Liver (tissue), 7 donors: ENCODE measurements at regions not wholly inside any gene's neighbourhood (a gene's known extent, or its start where the extent isn't known, plus 50 kb on each side); places are given as distances from the start of the nearest gene placed in this dataset.

Experiments used
- DNase-seq: peaks from one replicate; pipeline ENCODE4 v3.0.0-alpha.2; 2017; ENCODE audit warnings: low spot score
- H3K27ac ChIP-seq, 2 donors: one replicate each; pipeline ENCODE4 v1.7.0; 2013; ENCODE audit warnings: inconsistent platforms in 2 of 2, low read length in 2 of 2, control low read depth in 1 of 2, low read depth in 1 of 2, mild to moderate bottlenecking in 1 of 2
- H3K27me3 ChIP-seq, 4 donors: one replicate each; pipeline versions ENCODE4 v1.6.1 to v1.7.0; 2013; ENCODE audit warnings: low read length in 3 of 4, inconsistent platforms in 1 of 4, mild to moderate bottlenecking in 1 of 4, moderate library complexity in 1 of 4; ENCODE audit not compliant: control insufficient read depth in 4 of 4, insufficient read depth in 4 of 4
- H3K36me3 ChIP-seq, 4 donors: one replicate each; pipeline versions ENCODE4 v1.6.1 to v1.7.0; 2013; ENCODE audit warnings: low read length in 3 of 4, mild to moderate bottlenecking in 3 of 4, low read depth in 1 of 4, moderate library complexity in 1 of 4; ENCODE audit not compliant: control insufficient read depth in 4 of 4, insufficient read depth in 3 of 4
- H3K4me1 ChIP-seq, 4 donors: one replicate each; pipeline versions ENCODE4 v1.6.1 to v1.7.0; 2013; ENCODE audit warnings: low read length in 3 of 4, mild to moderate bottlenecking in 3 of 4, moderate library complexity in 1 of 4; ENCODE audit not compliant: control insufficient read depth in 4 of 4, insufficient read depth in 4 of 4
- H3K4me3 ChIP-seq, 3 donors: one replicate each; pipeline versions ENCODE4 v1.6.1 to v1.7.0; 2013; ENCODE audit warnings: low read length in 3 of 3, control low read depth in 1 of 3, low read depth in 1 of 3, mild to moderate bottlenecking in 1 of 3
- H3K9ac ChIP-seq, 2 donors: one replicate each; pipeline ENCODE4 v1.7.0; 2013; ENCODE audit warnings: low read length in 2 of 2, mild to moderate bottlenecking in 2 of 2, moderate library complexity in 2 of 2, control low read depth in 1 of 2, low read depth in 1 of 2
- H3K9me3 ChIP-seq, 4 donors: one replicate each; pipeline versions ENCODE4 v1.6.1 to v1.7.0; 2013; ENCODE audit warnings: low read length in 3 of 4; ENCODE audit not compliant: control insufficient read depth in 4 of 4
- ATF3 ChIP-seq: IDR thresholded peaks from 2 replicates; pipeline ENCODE4 v1.6.1; 2016; ENCODE audit warnings: antibody characterized with exemption
- EGR1 ChIP-seq, 2 donors: IDR thresholded peaks; 2 replicates each; pipeline ENCODE4 v1.6.1; 2016 to 2018; ENCODE audit warnings: antibody characterized with exemption in 2 of 2, low read depth in 2 of 2
- FOXA2 ChIP-seq: IDR thresholded peaks from 2 replicates; pipeline ENCODE4 v1.6.1; 2016; ENCODE audit warnings: antibody characterized with exemption
- HNF4A ChIP-seq, 2 donors: conservative IDR thresholded peaks; 2 replicates each; pipeline ENCODE4 v1.6.1; 2016; ENCODE audit warnings: antibody characterized with exemption in 2 of 2, mild to moderate bottlenecking in 2 of 2
- HNF4G ChIP-seq: IDR thresholded peaks from 2 replicates; pipeline ENCODE4 v1.6.1; 2016; ENCODE audit warnings: antibody characterized with exemption
- JUND ChIP-seq, 2 donors: IDR thresholded peaks; 2 replicates each; pipeline ENCODE4 v1.6.1; 2016; ENCODE audit warnings: antibody characterized with exemption in 2 of 2
- NR2F2 ChIP-seq: IDR thresholded peaks from 2 replicates; pipeline ENCODE4 v1.6.1; 2016; ENCODE audit warnings: antibody characterized with exemption
- RAD21 ChIP-seq, 2 donors: IDR thresholded peaks; 2 replicates each; pipeline ENCODE4 v1.6.1; 2016; ENCODE audit warnings: antibody characterized with exemption in 2 of 2, mild to moderate bottlenecking in 2 of 2
- RXRA ChIP-seq, 2 donors: IDR thresholded peaks; 2 replicates each; pipeline ENCODE4 v1.6.1; 2017 to 2018; ENCODE audit warnings: antibody characterized with exemption in 2 of 2, mild to moderate bottlenecking in 1 of 2
- SP1 ChIP-seq: IDR thresholded peaks from 2 replicates; pipeline ENCODE4 v1.6.1; 2018; ENCODE audit warnings: antibody characterized with exemption, mild to moderate bottlenecking
- TAF1 ChIP-seq: conservative IDR thresholded peaks from 2 replicates; pipeline ENCODE4 v1.6.1; 2016; ENCODE audit warnings: antibody characterized with exemption, mild to moderate bottlenecking
- YY1 ChIP-seq: IDR thresholded peaks from 2 replicates; pipeline ENCODE4 v1.6.1; 2016; ENCODE audit warnings: antibody characterized with exemption, mild to moderate bottlenecking
- WGBS: extraction: QIAGEN DNeasy Blood & Tissue Kit; methylation state at CpG from one replicate; pipeline ENCODE4 v1.1.7; 2013; 5-methylcytosine and 5-hydroxymethylcytosine counted together
- TF ChIP-seq, protein P1 (sequence below): IDR thresholded peaks from 2 replicates; pipeline ENCODE4 v1.6.1; 2016; ENCODE audit warnings: antibody characterized with exemption
- donor health status: healthy.
- donor health status: healthy.
- donor health status: healthy.
- donor health status: healthy.

DNA sequence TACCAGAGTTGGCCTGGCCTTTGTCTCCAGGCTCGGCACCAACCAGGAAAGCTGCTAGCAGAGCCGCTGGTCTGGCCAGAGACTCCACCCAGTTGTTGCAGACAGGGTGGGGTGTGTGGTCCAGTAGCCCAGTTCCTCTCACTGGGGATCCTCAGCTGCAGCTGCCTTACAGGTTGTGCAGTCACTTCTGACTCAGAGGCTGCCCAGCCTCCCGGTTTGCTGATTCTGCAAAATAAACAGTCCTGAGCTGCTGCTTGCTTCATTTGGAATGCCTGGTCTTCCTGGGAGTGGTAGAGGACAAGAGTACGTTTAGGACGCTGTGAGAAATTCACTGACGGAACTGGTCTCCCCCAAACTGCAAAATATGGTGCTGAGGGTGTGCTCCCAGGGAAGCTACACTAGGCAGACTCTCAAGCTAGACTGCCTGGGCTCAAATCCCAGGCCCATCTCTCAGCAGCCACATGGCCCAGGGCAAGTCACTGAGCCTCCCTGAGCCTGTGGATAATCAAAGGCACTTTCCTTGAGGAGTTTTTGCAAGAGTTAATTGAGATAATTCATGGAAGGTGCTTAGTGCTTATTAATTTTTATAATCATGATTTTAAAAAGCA lies 246.1 kb downstream of the TFAP2C start:
- no peak overlapping the region for H3K4me3 ChIP-seq
- no peak overlapping the region for H3K9ac ChIP-seq
- no peak for DNase-seq
- H3K9me3 ChIP-seq, result no peaks in the 10 kb centered on the region
- H3K36me3 ChIP-seq, result no peaks in the 10 kb centered on the region
- H3K27me3 ChIP-seq, result no peaks in the 10 kb centered on the region
- TF ChIP-seq, protein P1, sequence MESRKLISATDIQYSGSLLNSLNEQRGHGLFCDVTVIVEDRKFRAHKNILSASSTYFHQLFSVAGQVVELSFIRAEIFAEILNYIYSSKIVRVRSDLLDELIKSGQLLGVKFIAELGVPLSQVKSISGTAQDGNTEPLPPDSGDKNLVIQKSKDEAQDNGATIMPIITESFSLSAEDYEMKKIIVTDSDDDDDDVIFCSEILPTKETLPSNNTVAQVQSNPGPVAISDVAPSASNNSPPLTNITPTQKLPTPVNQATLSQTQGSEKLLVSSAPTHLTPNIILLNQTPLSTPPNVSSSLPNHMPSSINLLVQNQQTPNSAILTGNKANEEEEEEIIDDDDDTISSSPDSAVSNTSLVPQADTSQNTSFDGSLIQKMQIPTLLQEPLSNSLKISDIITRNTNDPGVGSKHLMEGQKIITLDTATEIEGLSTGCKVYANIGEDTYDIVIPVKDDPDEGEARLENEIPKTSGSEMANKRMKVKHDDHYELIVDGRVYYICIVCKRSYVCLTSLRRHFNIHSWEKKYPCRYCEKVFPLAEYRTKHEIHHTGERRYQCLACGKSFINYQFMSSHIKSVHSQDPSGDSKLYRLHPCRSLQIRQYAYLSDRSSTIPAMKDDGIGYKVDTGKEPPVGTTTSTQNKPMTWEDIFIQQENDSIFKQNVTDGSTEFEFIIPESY, result no peak
- TF ChIP-seq TAF1, result no peak
- H3K27ac ChIP-seq, result no peak overlapping the region
- 35% methylated on average over 6 of the region's 6 CpGs for WGBS
- no peaks in the 10 kb centered on the region for H3K4me1 ChIP-seq

- H3K36me3 ChIP-seq, result no peaks in the 10 kb centered on the region
- no peak overlapping the region for H3K9ac ChIP-seq
- no peaks in the 10 kb centered on the region for H3K9me3 ChIP-seq
- no peak overlapping the region for H3K4me3 ChIP-seq
- no peaks in the 10 kb centered on the region for H3K4me1 ChIP-seq
- H3K27me3 ChIP-seq, result no peaks in the 10 kb centered on the region
- no peak for DNase-seq
- WGBS, result 79% methylated on average over 7 of the region's 7 CpGs
- H3K27ac ChIP-seq, result no peak overlapping the region
- no peak for TF ChIP-seq SP1
- no peak for TF ChIP-seq RXRA (IDR thresholded peaks at IDR 0.05)
- TF ChIP-seq YY1, result no peak
- no peak for TF ChIP-seq FOXA2
- no peak for TF ChIP-seq ATF3
- no peak for TF ChIP-seq JUND (IDR thresholded peaks at IDR 0.05)
Measured at GRCh38 chr20:56875803-56876202, 246.7 kb downstream of the TFAP2C start.

GRCh38 chr20:56885521-56885920 lies 256.4 kb downstream of the TFAP2C start:
- Histone ChIP-seq H3K9me3 (no peaks in the 10 kb centered on the region), H3K27ac (no peak overlapping the region), H3K9ac (no peak overlapping the region), H3K4me3 (no peak overlapping the region), H3K27me3 (no peaks in the 10 kb centered on the region), H3K4me1 (no peaks in the 10 kb centered on the region), H3K36me3 (no peaks in the 10 kb centered on the region)
- WGBS, result 84% methylated on average over 14 of the region's 14 CpGs
- no peak for DNase-seq
- TF ChIP-seq RAD21 (IDR thresholded peaks at IDR 0.05), result no peak
- no peak for TF ChIP-seq YY1
- no peak for TF ChIP-seq EGR1 (IDR thresholded peaks at IDR 0.05; ENCODE audit: low read depth in 2 of 2)

DNA sequence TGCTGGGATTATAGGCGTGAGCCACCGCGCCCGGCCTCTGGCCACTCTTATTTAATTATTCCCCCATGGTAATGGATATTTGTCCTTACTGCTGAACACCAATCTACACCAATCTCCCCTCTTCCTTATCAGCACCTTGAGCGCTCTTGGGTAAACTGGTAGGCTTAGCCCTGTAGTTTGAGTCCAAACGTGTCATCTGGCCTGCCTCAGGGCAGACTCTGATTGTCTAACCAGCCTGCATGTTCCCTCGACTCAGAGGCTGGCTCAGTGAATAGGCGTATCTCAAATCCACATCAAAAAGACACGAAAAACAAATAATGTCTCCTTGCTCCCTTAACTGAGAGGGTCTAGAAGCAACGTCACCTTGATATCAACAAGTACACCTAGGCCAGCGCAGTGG lies 260.9 kb downstream of the TFAP2C start:
- Histone ChIP-seq H3K9ac (no peak overlapping the region), H3K27ac (no peak overlapping the region), H3K27me3 (no peaks in the 10 kb centered on the region), H3K4me3 (no peak overlapping the region), H3K9me3 (no peaks in the 10 kb centered on the region), H3K36me3 (no peaks in the 10 kb centered on the region), H3K4me1 (no peaks in the 10 kb centered on the region)
- no peak for DNase-seq
- TF ChIP-seq HNF4A (conservative IDR thresholded peaks at IDR 0.05) (no peak), NR2F2 (no peak), SP1 (no peak), EGR1 (IDR thresholded peaks at IDR 0.05; ENCODE audit: low read depth in 2 of 2) (no peak), HNF4G (no peak)
- 66% methylated on average over 11 of the region's 11 CpGs for WGBS
